Activated CD4-positive, alpha-beta T cell treated with anti-CD3 and anti-CD28 coated beads, Interleukin-2, amount 10 ng/mL, durations not matched to agents 24 days and 14 days (primary cell): ENCODE measurements at regions not wholly inside any gene's neighbourhood (a gene's known extent, or its start where the extent isn't known, plus 50 kb on each side); places are given as distances from the start of the nearest gene placed in this dataset.
A peak's percentile ranks its signal among the peaks of the same experiment; 100 is the strongest.

Source experiments
- DNase-seq: peaks from one replicate; pipeline ENCODE4 v3.0.0; 2022
- H3K27ac Mint-ChIP-seq: one replicate; pipeline ENCODE4 v1.8.0; 2022; ENCODE audit warnings: mild to moderate bottlenecking, mixed read lengths
- H3K27me3 Mint-ChIP-seq: one replicate; pipeline ENCODE4 v1.8.0; 2022; ENCODE audit warnings: mixed read lengths
- H3K36me3 Mint-ChIP-seq: one replicate; pipeline ENCODE4 v1.8.0; 2022; ENCODE audit warnings: low read depth, mild to moderate bottlenecking, mixed read lengths
- H3K4me1 Mint-ChIP-seq: one replicate; pipeline ENCODE4 v1.8.0; 2021; ENCODE audit warnings: mixed read lengths
- H3K4me3 Mint-ChIP-seq: one replicate; pipeline ENCODE4 v1.8.0; 2022; ENCODE audit warnings: mild to moderate bottlenecking, moderate library complexity, mixed read lengths
- H3K9me3 Mint-ChIP-seq: one replicate; pipeline ENCODE4 v1.8.0; 2021; ENCODE audit warnings: mixed read lengths
- intact Hi-C: fragments of 100-400 bp; cut with micrococcal nuclease; formaldehyde crosslinking; loops from one replicate; pipeline ENCODE4 v1.15.1; 2023

- intact Hi-C loops, result loop anchor here (1.0 to 5.0 kb wide), 5 partner anchors 45 to 1825 kb away; partner anchors contain the start of genes GCNT4, IQGAP2 and POC5
- Mint-ChIP-seq H3K4me3 (peak overlapping the region; percentile 50), H3K4me1 (peaks cover 35% of the 10 kb centered on the region), H3K36me3 (peaks cover 2% of the 10 kb centered on the region), H3K9me3 (peaks cover 3% of the 10 kb centered on the region), H3K27ac (peak overlapping the region; percentile 30), H3K27me3 (peaks cover 5% of the 10 kb centered on the region)
- DNase-seq, result peak; percentile 79
These were observed 63.5 kb downstream of the ENC1 start for GRCh38 chr5:74576941-74577456.

- intact Hi-C loops, result loop anchor here (2.0 to 5.0 kb wide), 4 partner anchors 476 to 1826 kb away; partner anchors contain the start of genes GCNT4, IQGAP2 and POC5
- no peak for DNase-seq
- Mint-ChIP-seq H3K27ac (peak overlapping the region; percentile 70), H3K4me1 (peaks cover 33% of the 10 kb centered on the region), H3K9me3 (peaks cover 13% of the 10 kb centered on the region), H3K27me3 (peaks cover 8% of the 10 kb centered on the region), H3K4me3 (peak overlapping the region; percentile 56), H3K36me3 (peaks cover 2% of the 10 kb centered on the region)
These were observed 64.6 kb downstream of the ENC1 start for GRCh38 chr5:74575741-74576538.

GRCh38 chr5:74570250-74570649 lies 70.3 kb downstream of the ENC1 start:
- Mint-ChIP-seq H3K27ac (no peak overlapping the region), H3K36me3 (no peaks in the 10 kb centered on the region), H3K4me1 (no peaks in the 10 kb centered on the region)

GRCh38 chr5:74567411-74567995 lies 73.0 kb downstream of the ENC1 start:
- Mint-ChIP-seq H3K9me3 (peaks cover 10% of the 10 kb centered on the region), H3K27ac (no peak overlapping the region), H3K4me3 (no peak overlapping the region), H3K27me3 (peaks cover 18% of the 10 kb centered on the region), H3K36me3 (no peaks in the 10 kb centered on the region), H3K4me1 (no peaks in the 10 kb centered on the region)
- intact Hi-C loops, result no loop called here
- no peak for DNase-seq

More at GRCh38 chr5:74570250-74570649, 70.3 kb downstream of the ENC1 start:
- no peak for DNase-seq
- intact Hi-C loops, result no loop called here
- H3K4me3 Mint-ChIP-seq, result no peak overlapping the region
- H3K27me3 Mint-ChIP-seq, result peaks cover 18% of the 10 kb centered on the region
- peaks cover 10% of the 10 kb centered on the region for H3K9me3 Mint-ChIP-seq

GRCh38 chr5:74562122-74562521 lies 78.4 kb downstream of the ENC1 start:
- Mint-ChIP-seq H3K27me3 (peaks cover 8% of the 10 kb centered on the region), H3K36me3 (no peaks in the 10 kb centered on the region), H3K4me3 (no peak overlapping the region), H3K4me1 (no peaks in the 10 kb centered on the region), H3K27ac (no peak overlapping the region), H3K9me3 (no peaks in the 10 kb centered on the region)
- no peak for DNase-seq
- intact Hi-C loops, result no loop called here

GRCh38 chr5:74560245-74560644 lies 80.3 kb downstream of the ENC1 start:
- Mint-ChIP-seq H3K36me3 (no peaks in the 10 kb centered on the region), H3K27ac (no peak overlapping the region), H3K9me3 (no peaks in the 10 kb centered on the region), H3K4me1 (no peaks in the 10 kb centered on the region), H3K4me3 (no peak overlapping the region), H3K27me3 (peaks cover 4% of the 10 kb centered on the region)
- DNase-seq, result no peak
- intact Hi-C loops, result no loop called here

GRCh38 chr5:74556631-74557595 lies 83.6 kb downstream of the ENC1 start:
- H3K27me3 Mint-ChIP-seq, result peaks cover 11% of the 10 kb centered on the region
- H3K9me3 Mint-ChIP-seq, result no peaks in the 10 kb centered on the region
- no peaks in the 10 kb centered on the region for H3K36me3 Mint-ChIP-seq
- intact Hi-C loops, result no loop called here
- no peak overlapping the region for H3K27ac Mint-ChIP-seq
- H3K4me1 Mint-ChIP-seq, result no peaks in the 10 kb centered on the region
- H3K4me3 Mint-ChIP-seq, result no peak overlapping the region
- no peak for DNase-seq

GRCh38 chr5:74556006-74556405 lies 84.5 kb downstream of the ENC1 start:
- no peak for DNase-seq
- H3K4me1 Mint-ChIP-seq, result no peaks in the 10 kb centered on the region
- H3K9me3 Mint-ChIP-seq, result no peaks in the 10 kb centered on the region
- intact Hi-C loops, result no loop called here
- no peaks in the 10 kb centered on the region for H3K36me3 Mint-ChIP-seq
- H3K4me3 Mint-ChIP-seq, result no peak overlapping the region
- H3K27me3 Mint-ChIP-seq, result peaks cover 9% of the 10 kb centered on the region
- no peak overlapping the region for H3K27ac Mint-ChIP-seq

- H3K4me1 Mint-ChIP-seq, result no peaks in the 10 kb centered on the region
- no peak for DNase-seq
- no peak overlapping the region for H3K27ac Mint-ChIP-seq
- intact Hi-C loops, result no loop called here
- H3K9me3 Mint-ChIP-seq, result no peaks in the 10 kb centered on the region
- no peak overlapping the region for H3K4me3 Mint-ChIP-seq
- H3K36me3 Mint-ChIP-seq, result no peaks in the 10 kb centered on the region
- H3K27me3 Mint-ChIP-seq, result peaks cover 7% of the 10 kb centered on the region
These were observed 88.4 kb downstream of the ENC1 start for GRCh38 chr5:74552101-74552500.

GRCh38 chr5:74550927-74551326 lies 89.6 kb downstream of the ENC1 start:
- Mint-ChIP-seq H3K27ac (no peak overlapping the region), H3K27me3 (peaks cover 7% of the 10 kb centered on the region), H3K9me3 (no peaks in the 10 kb centered on the region), H3K4me3 (no peak overlapping the region), H3K36me3 (no peaks in the 10 kb centered on the region), H3K4me1 (no peaks in the 10 kb centered on the region)
- no peak for DNase-seq
- intact Hi-C loops, result no loop called here

GRCh38 chr5:74549384-74549783 lies 91.1 kb downstream of the ENC1 start:
- intact Hi-C loops, result no loop called here
- no peak overlapping the region for H3K27ac Mint-ChIP-seq
- H3K4me3 Mint-ChIP-seq, result no peak overlapping the region
- no peaks in the 10 kb centered on the region for H3K36me3 Mint-ChIP-seq
- no peak for DNase-seq
- no peaks in the 10 kb centered on the region for H3K9me3 Mint-ChIP-seq
- no peaks in the 10 kb centered on the region for H3K4me1 Mint-ChIP-seq
- peaks cover 2% of the 10 kb centered on the region for H3K27me3 Mint-ChIP-seq

- no peaks in the 10 kb centered on the region for H3K4me1 Mint-ChIP-seq
- H3K4me3 Mint-ChIP-seq, result no peak overlapping the region
- no peak for DNase-seq
- H3K9me3 Mint-ChIP-seq, result no peaks in the 10 kb centered on the region
- intact Hi-C loops, result no loop called here
- no peaks in the 10 kb centered on the region for H3K36me3 Mint-ChIP-seq
- peaks cover 4% of the 10 kb centered on the region for H3K27me3 Mint-ChIP-seq
- no peak overlapping the region for H3K27ac Mint-ChIP-seq
These were observed 93.7 kb downstream of the ENC1 start for GRCh38 chr5:74546796-74547195.

- no peak overlapping the region for H3K4me3 Mint-ChIP-seq
- no peaks in the 10 kb centered on the region for H3K36me3 Mint-ChIP-seq
- no peaks in the 10 kb centered on the region for H3K9me3 Mint-ChIP-seq
- peaks cover 6% of the 10 kb centered on the region for H3K27me3 Mint-ChIP-seq
- H3K4me1 Mint-ChIP-seq, result no peaks in the 10 kb centered on the region
- intact Hi-C loops, result no loop called here
- H3K27ac Mint-ChIP-seq, result no peak overlapping the region
- no peak for DNase-seq
These were observed 95.7 kb downstream of the ENC1 start for GRCh38 chr5:74544811-74545210.
